NT2/D1 (cell line): ENCODE measurements at regions not wholly inside any gene's neighbourhood (a gene's known extent, or its start where the extent isn't known, plus 50 kb on each side); places are given as distances from the start of the nearest gene placed in this dataset.

Experiments used
- SUZ12 ChIP-seq: IDR thresholded peaks from 2 replicates; pipeline ENCODE4 v1.6.1; 2011; ENCODE audit not compliant: insufficient read length, insufficient read depth; ENCODE audit errors: extremely low read depth
- YY1 ChIP-seq: IDR thresholded peaks from 2 replicates; pipeline ENCODE4 v1.6.1; 2011; ENCODE audit not compliant: insufficient read length, insufficient read depth
- ZNF274 ChIP-seq: IDR thresholded peaks from 2 replicates; pipeline ENCODE4 v1.6.1; 2011; ENCODE audit warnings: mild to moderate bottlenecking, low read depth, low read length

GRCh38 chr6:167502471-167502870 lies 177.6 kb downstream of the TTLL2 start:
- TF ChIP-seq SUZ12 (no peak), ZNF274 (no peak), YY1 (no peak)
